Testis (tissue), 2 donors: ENCODE measurements at regions not wholly inside any gene's neighbourhood (a gene's known extent, or its start where the extent isn't known, plus 50 kb on each side); places are given as distances from the start of the nearest gene placed in this dataset.

Experiments
- DNase-seq: peaks from one replicate; pipeline ENCODE4 v3.0.0-alpha.2; 2019
- H3K27ac ChIP-seq, 2 donors: fragments of 200-600 bp; sonication (generic); one replicate each; pipeline ENCODE4 v1.5.1; 2019
- H3K27me3 ChIP-seq: fragments of 200-600 bp; sonication (generic); one replicate; pipeline ENCODE4 v1.5.1; 2019
- H3K36me3 ChIP-seq: fragments of 200-600 bp; sonication (generic); one replicate; pipeline ENCODE4 v1.5.1; 2017; ENCODE audit warnings: low read depth; ENCODE audit errors: missing control alignments
- H3K4me1 ChIP-seq: fragments of 200-600 bp; sonication (generic); one replicate; pipeline ENCODE4 v1.5.1; 2019
- H3K4me3 ChIP-seq, 2 donors: fragments of 200-600 bp; sonication (generic); one replicate each; pipeline ENCODE4 v1.5.1; 2017 to 2019
- H3K9me3 ChIP-seq: fragments of 200-600 bp; sonication (generic); one replicate; pipeline ENCODE4 v1.5.1; 2017
- POLR2A ChIP-seq: fragments of 450-650 bp; IDR thresholded peaks from one replicate; pipeline ENCODE4 v1.6.1; 2017; ENCODE audit warnings: antibody characterized with exemption, mild to moderate bottlenecking, moderate library complexity
- WGBS, 2 donors: methylation state at CpG; one replicate each; pipeline ENCODE4 v1.1.5; 2018; 5-methylcytosine and 5-hydroxymethylcytosine counted together
- intact Hi-C: fragments of 100-400 bp; cut with DNase I; formaldehyde crosslinking; loops from one replicate; pipeline ENCODE4 v1.15.1; 2023; ENCODE audit warnings: low total_unique reads
- TF ChIP-seq, protein P1 (sequence below), 3 experiments: fragments of 450-650 bp in 2 of 3; fragments of 200-600 bp in 1 of 3; sonication (generic) in 1 of 3; IDR thresholded peaks; one replicate each; pipeline ENCODE4 v1.5.1; 2016 to 2019; ENCODE audit warnings: antibody characterized with exemption in 3 of 3, mild to moderate bottlenecking in 2 of 3, moderate library complexity in 1 of 3

DNA sequence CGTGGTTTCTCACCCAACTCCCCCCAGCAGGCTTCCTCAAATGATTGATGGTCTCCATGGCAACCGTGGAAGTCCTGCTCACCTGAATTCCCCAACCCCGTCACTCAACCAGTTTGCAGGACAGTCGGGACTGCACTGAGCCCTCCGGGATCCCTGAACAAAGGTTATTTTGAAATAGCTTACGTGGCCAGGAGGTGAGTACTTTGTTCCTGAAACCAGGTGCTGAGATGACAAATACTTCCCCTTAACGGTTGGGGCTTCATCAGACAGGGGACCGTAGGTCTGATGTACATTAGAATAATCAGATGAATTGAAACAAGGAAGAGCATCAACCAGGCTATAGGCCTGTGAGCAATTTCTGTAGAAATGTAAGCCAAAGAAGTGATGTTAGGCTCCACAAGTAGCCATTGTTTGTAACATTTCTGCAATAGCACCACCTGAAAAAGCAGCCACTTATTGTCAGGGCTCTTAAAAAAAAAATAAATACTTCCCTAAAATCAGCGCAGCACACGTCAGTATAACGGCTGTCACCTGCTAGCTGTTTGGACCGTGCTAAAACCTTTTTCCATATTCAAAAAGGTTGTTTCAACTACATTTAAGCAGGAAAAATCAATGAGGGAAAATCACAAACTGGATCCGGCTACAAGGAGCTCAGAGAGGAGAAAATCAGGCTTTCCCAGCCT lies 206.4 kb upstream of the ID2 start:
- Histone ChIP-seq H3K9me3 (no peaks in the 10 kb centered on the region), H3K4me1 (peaks cover 5% of the 10 kb centered on the region), H3K27ac (no peak overlapping the region), H3K27me3 (no peaks in the 10 kb centered on the region), H3K36me3 (no peaks in the 10 kb centered on the region), H3K4me3 (no peak overlapping the region)
- WGBS, 2 donors: 80 to 85% methylated on average over 13 of the region's 13 CpGs
- no peak for DNase-seq
- TF ChIP-seq, protein P1, sequence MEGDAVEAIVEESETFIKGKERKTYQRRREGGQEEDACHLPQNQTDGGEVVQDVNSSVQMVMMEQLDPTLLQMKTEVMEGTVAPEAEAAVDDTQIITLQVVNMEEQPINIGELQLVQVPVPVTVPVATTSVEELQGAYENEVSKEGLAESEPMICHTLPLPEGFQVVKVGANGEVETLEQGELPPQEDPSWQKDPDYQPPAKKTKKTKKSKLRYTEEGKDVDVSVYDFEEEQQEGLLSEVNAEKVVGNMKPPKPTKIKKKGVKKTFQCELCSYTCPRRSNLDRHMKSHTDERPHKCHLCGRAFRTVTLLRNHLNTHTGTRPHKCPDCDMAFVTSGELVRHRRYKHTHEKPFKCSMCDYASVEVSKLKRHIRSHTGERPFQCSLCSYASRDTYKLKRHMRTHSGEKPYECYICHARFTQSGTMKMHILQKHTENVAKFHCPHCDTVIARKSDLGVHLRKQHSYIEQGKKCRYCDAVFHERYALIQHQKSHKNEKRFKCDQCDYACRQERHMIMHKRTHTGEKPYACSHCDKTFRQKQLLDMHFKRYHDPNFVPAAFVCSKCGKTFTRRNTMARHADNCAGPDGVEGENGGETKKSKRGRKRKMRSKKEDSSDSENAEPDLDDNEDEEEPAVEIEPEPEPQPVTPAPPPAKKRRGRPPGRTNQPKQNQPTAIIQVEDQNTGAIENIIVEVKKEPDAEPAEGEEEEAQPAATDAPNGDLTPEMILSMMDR (IDR thresholded peaks at IDR 0.05): no peak
- no peak for TF ChIP-seq POLR2A
- intact Hi-C loops: no loop called here

DNA sequence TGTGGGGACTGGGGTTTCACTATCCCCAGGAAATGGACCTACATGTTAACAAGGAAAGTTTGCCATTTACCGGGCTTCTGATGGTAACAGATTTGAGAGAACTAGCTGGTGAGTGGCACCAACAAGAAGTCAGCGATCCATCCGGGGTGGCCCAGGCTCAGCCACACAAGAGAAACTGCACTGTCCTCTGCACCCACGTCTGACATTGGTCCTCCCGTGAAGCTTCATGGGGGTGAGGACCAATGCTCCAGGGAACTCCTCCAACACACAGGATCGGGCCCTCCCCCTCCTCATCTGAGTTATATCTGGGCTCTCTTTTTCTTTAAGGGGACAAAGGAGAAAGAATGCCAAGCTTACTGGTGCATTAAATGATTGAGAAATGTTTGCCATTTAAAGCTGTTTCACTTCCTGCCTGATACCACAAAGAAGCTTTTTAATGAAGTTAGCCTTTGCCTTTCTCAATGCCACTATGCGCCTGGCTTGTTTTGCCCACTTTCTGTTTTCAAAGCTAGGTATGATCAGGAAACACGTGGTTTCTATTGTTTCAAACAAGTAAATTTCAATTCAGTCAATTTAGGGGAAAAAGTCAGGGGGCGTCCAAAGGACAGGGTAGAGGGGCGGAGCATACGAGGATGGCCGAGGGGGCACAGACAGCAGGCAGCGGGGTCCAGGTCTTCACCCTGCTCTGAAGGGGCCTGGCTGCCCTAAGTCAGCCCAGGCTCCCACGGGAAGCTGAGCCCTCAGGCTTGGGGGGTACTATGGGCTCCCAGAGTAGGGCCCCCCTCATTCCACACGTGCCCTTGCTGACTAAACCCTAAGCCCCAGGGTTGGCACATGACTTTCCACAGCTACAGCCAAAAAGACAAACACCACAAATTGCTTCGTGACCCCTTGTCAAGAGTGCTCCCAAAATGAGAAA lies 204.0 kb upstream of the ID2 start:
- intact Hi-C loops: no loop called here
- no peak overlapping the region for H3K27ac ChIP-seq
- WGBS, 2 donors: 79 to 84% methylated on average over 14 to 16 of the region's 16 CpGs

DNA sequence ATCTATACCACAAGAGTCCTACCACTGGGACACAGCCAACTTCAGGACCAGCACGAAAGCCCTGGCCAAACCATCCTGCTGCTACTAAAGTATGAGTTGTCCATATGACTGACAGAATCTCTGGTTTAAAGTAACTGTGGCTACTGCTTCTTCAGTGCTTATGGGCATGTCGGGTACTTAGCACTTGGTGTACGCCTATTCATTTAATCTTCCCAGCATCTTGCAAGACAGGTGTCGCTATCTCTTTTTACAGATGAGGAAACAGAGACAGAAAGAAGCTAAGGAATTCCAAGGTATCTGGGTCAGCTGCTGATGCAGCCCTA lies 203.4 kb upstream of the ID2 start:
- no peak overlapping the region for H3K4me3 ChIP-seq
- no peaks in the 10 kb centered on the region for H3K27me3 ChIP-seq
- 78 to 80% methylated on average over 4 of the region's 4 CpGs for WGBS, 2 donors
- TF ChIP-seq POLR2A: no peak
- TF ChIP-seq, protein P1 (IDR thresholded peaks at IDR 0.05): no peak
- H3K9me3 ChIP-seq: no peaks in the 10 kb centered on the region
- H3K36me3 ChIP-seq: no peaks in the 10 kb centered on the region
- H3K27ac ChIP-seq: no peak overlapping the region
- intact Hi-C loops: no loop called here
- DNase-seq: no peak
- no peaks in the 10 kb centered on the region for H3K4me1 ChIP-seq

More for the DNA sequence above, 204.0 kb upstream of the ID2 start:
- no peaks in the 10 kb centered on the region for H3K27me3 ChIP-seq
- H3K4me3 ChIP-seq: no peak overlapping the region
- no peaks in the 10 kb centered on the region for H3K36me3 ChIP-seq
- no peak for DNase-seq
- TF ChIP-seq, protein P1 (IDR thresholded peaks at IDR 0.05): no peak
- no peak for TF ChIP-seq POLR2A
- H3K9me3 ChIP-seq: no peaks in the 10 kb centered on the region
- peaks cover 3% of the 10 kb centered on the region for H3K4me1 ChIP-seq

DNA sequence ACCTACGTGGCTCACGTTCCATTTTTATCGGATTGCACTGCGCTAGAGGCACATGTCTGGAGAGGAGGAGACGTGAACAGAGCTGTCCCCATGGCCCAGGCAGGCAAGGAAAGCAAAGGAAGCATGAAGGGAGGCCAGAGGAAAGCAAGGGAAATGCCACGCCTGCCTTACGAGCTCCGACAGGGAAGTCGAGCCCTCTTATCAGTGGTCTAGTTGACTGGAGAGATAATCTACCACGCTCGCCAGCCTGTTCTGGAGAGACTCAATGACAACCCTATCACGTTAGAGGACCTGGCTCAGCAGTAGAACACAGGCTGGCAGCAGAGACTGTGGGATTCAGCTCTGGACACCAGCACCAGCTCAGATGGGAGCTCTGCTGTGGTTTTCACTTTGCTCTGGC lies 202.6 kb upstream of the ID2 start:
- H3K36me3 ChIP-seq: no peaks in the 10 kb centered on the region
- WGBS, 2 donors: 82 to 85% methylated on average over 12 of the region's 12 CpGs

More for the DNA sequence above, 202.6 kb upstream of the ID2 start:
- H3K27ac ChIP-seq: no peak overlapping the region
- no peak for TF ChIP-seq POLR2A
- TF ChIP-seq, protein P1 (IDR thresholded peaks at IDR 0.05): no peak
- H3K4me1 ChIP-seq: no peaks in the 10 kb centered on the region
- H3K4me3 ChIP-seq: no peak overlapping the region
- no peaks in the 10 kb centered on the region for H3K9me3 ChIP-seq
- no peak for DNase-seq
- no peaks in the 10 kb centered on the region for H3K27me3 ChIP-seq
- intact Hi-C loops: no loop called here
